CD14-positive monocyte (primary cell): ENCODE measurements at regions not wholly inside any gene's neighbourhood (a gene's known extent, or its start where the extent isn't known, plus 50 kb on each side); places are given as distances from the start of the nearest gene placed in this dataset.

Experiments used
- DNase-seq, 3 donors: peaks; one replicate each; pipeline ENCODE4 v3.0.0-alpha.2; 2011 to 2022
- H2AFZ ChIP-seq: 2 replicates; pipeline ENCODE4 v1.6.0; 2012; ENCODE audit warnings: mild to moderate bottlenecking, low read depth, low read length, inconsistent platforms; ENCODE audit not compliant: insufficient read depth, poor library complexity, severe bottlenecking
- H3K27ac ChIP-seq, 2 donors: 1 replicate in 1 of 2; 2 replicates in 1 of 2; pipeline ENCODE4 v1.5.1; 2012 to 2013; ENCODE audit warnings: low read length in 2 of 2, control low read depth in 1 of 2, inconsistent platforms in 1 of 2, low read depth in 1 of 2, mild to moderate bottlenecking in 1 of 2
- H3K27me3 ChIP-seq, 2 donors: one replicate each; pipeline versions ENCODE4 v1.6.0 to v1.6.1; 2011 to 2013; ENCODE audit warnings: low read length in 2 of 2; ENCODE audit not compliant: control insufficient read depth in 2 of 2, insufficient read depth in 2 of 2
- H3K36me3 ChIP-seq, 2 donors: replicated peaks in 1 of 2; 1 replicate in 1 of 2; 2 replicates in 1 of 2; pipeline versions ENCODE4 v1.5.1 to v1.6.1; 2012 to 2013; ENCODE audit warnings: low read length in 2 of 2, control low read depth in 1 of 2, inconsistent platforms in 1 of 2, mild to moderate bottlenecking in 1 of 2; ENCODE audit not compliant: insufficient read depth in 2 of 2, control insufficient read depth in 1 of 2
- H3K4me1 ChIP-seq, 2 donors: 1 replicate in 1 of 2; 2 replicates in 1 of 2; pipeline versions ENCODE4 v1.5.1 to v1.6.1; 2012 to 2013; ENCODE audit warnings: low read length in 2 of 2, control low read depth in 1 of 2, inconsistent platforms in 1 of 2, mild to moderate bottlenecking in 1 of 2, moderate library complexity in 1 of 2; ENCODE audit not compliant: insufficient read depth in 2 of 2, control insufficient read depth in 1 of 2
- H3K4me2 ChIP-seq: replicated peaks from 2 replicates; pipeline ENCODE3; 2012; ENCODE audit warnings: low read length, moderate library complexity, mild to moderate bottlenecking; ENCODE audit not compliant: poor library complexity, severe bottlenecking; ENCODE audit errors: extremely low read depth
- H3K4me3 ChIP-seq, 3 experiments: fragments of 200-600 bp in 1 of 3; sonication (generic) in 1 of 3; replicated peaks in 1 of 3; 1 replicate in 2 of 3; 2 replicates in 1 of 3; pipeline ENCODE4 v1.5.1; 2011 to 2013; ENCODE audit warnings: low read length in 3 of 3, mild to moderate bottlenecking in 3 of 3, control low read depth in 2 of 3, low read depth in 2 of 3, inconsistent platforms in 1 of 3, moderate library complexity in 1 of 3
- H3K79me2 ChIP-seq: 2 replicates; pipeline ENCODE4 v1.6.0; 2012; ENCODE audit warnings: mild to moderate bottlenecking, control low read depth, inconsistent platforms, low read length, moderate library complexity; ENCODE audit not compliant: insufficient read depth
- H3K9ac ChIP-seq: 2 replicates; pipeline ENCODE4 v1.6.0; 2017; ENCODE audit warnings: low read length, mild to moderate bottlenecking; ENCODE audit not compliant: insufficient read depth, poor library complexity, severe bottlenecking
- H3K9me3 ChIP-seq, 2 donors: replicated peaks in 1 of 2; 1 replicate in 1 of 2; 2 replicates in 1 of 2; pipeline versions ENCODE4 v1.5.1 to v1.6.1; 2012 to 2013; ENCODE audit warnings: low read length in 2 of 2, control low read depth in 1 of 2; ENCODE audit not compliant: control insufficient read depth in 1 of 2, insufficient read depth in 1 of 2
- H4K20me1 ChIP-seq: 2 replicates; pipeline ENCODE4 v1.6.0; 2012; ENCODE audit warnings: mild to moderate bottlenecking, low read length, control low read depth, moderate library complexity; ENCODE audit not compliant: insufficient read depth
- H3K27ac Mint-ChIP-seq, 7 donors: one replicate each; pipeline ENCODE4 v1.8.0; 2020; ENCODE audit warnings: mild to moderate bottlenecking in 7 of 7, mixed read lengths in 7 of 7, moderate library complexity in 6 of 7, inconsistent platforms in 2 of 7
- H3K27me3 Mint-ChIP-seq, 3 donors: one replicate each; pipeline ENCODE4 v1.8.0; 2021 to 2022; ENCODE audit warnings: low read depth in 3 of 3, mild to moderate bottlenecking in 3 of 3, mixed read lengths in 3 of 3, moderate library complexity in 3 of 3, inconsistent platforms in 1 of 3
- H3K36me3 Mint-ChIP-seq, 2 donors: one replicate each; pipeline ENCODE4 v1.8.0; 2020; ENCODE audit warnings: mixed read lengths in 2 of 2, inconsistent platforms in 1 of 2, mild to moderate bottlenecking in 1 of 2
- H3K4me1 Mint-ChIP-seq: one replicate; pipeline ENCODE4 v1.8.0; 2020; ENCODE audit warnings: mild to moderate bottlenecking, mixed read lengths
- H3K4me3 Mint-ChIP-seq, 2 donors: one replicate each; pipeline ENCODE4 v1.8.0; 2020; ENCODE audit warnings: mild to moderate bottlenecking in 2 of 2, mixed read lengths in 2 of 2, moderate library complexity in 1 of 2
- H3K9me3 Mint-ChIP-seq, 7 donors: one replicate each; pipeline ENCODE4 v1.8.0; 2020 to 2022; ENCODE audit warnings: mixed read lengths in 7 of 7, mild to moderate bottlenecking in 6 of 7, moderate library complexity in 6 of 7, inconsistent platforms in 2 of 7
- WGBS: methylation state at CpG from one replicate; pipeline ENCODE4 v1.1.5; 2013; ENCODE audit warnings: missing lambda C conversion rate; ENCODE audit not compliant: insufficient coverage; 5-methylcytosine and 5-hydroxymethylcytosine counted together
- intact Hi-C, 2 donors: fragments of 100-400 bp; cut with micrococcal nuclease; formaldehyde crosslinking; loops; one replicate each; pipeline versions ENCODE4 v1.15.0 to v1.15.1; 2023
- TF ChIP-seq, protein P1 (sequence below): fragments of 200-600 bp; IDR thresholded peaks from one replicate; pipeline ENCODE4 v1.8.0; 2022; ENCODE audit warnings: antibody characterized with exemption, mild to moderate bottlenecking

DNA sequence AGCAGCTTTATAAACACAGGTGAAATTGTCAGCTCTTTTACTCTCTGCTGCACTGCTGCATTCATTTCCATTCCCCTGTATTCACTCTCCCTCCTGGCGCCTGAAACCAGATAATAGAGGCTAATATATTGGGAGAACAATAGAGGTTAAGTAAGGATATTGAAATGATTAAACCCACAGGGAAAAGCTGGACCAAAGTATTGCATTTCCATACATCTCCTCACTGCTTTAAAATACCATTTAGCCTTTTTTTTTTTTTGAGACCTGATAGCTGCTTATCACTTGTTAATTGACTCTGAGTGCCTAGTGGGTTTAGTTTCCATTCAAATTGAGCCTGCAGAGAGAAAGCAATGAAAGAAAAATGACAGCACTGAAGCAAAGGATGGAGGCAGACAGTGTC lies 540.5 kb upstream of the IMPG1 start:
- TF ChIP-seq, protein P1, sequence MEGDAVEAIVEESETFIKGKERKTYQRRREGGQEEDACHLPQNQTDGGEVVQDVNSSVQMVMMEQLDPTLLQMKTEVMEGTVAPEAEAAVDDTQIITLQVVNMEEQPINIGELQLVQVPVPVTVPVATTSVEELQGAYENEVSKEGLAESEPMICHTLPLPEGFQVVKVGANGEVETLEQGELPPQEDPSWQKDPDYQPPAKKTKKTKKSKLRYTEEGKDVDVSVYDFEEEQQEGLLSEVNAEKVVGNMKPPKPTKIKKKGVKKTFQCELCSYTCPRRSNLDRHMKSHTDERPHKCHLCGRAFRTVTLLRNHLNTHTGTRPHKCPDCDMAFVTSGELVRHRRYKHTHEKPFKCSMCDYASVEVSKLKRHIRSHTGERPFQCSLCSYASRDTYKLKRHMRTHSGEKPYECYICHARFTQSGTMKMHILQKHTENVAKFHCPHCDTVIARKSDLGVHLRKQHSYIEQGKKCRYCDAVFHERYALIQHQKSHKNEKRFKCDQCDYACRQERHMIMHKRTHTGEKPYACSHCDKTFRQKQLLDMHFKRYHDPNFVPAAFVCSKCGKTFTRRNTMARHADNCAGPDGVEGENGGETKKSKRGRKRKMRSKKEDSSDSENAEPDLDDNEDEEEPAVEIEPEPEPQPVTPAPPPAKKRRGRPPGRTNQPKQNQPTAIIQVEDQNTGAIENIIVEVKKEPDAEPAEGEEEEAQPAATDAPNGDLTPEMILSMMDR, result no peak
- Histone ChIP-seq H3K36me3 (no peaks in the 10 kb centered on the region), H3K4me3 (no peak overlapping the region), H3K4me1 (no peaks in the 10 kb centered on the region), H3K27me3 (no peaks in the 10 kb centered on the region), H3K27ac (no peak overlapping the region), H3K9me3 (peaks cover 6 to 18% of the 10 kb centered on the region in 2 donors), H4K20me1 (no peaks in the 10 kb centered on the region), H3K4me2 (no peak overlapping the region), H3K9ac (no peak overlapping the region), H2AFZ (no peak overlapping the region), H3K79me2 (no peaks in the 10 kb centered on the region)
- no peaks in the 10 kb centered on the region for H3K4me1 Mint-ChIP-seq
- H3K36me3 Mint-ChIP-seq, result no peaks in the 10 kb centered on the region
- intact Hi-C loops, result no loop called here
- H3K4me3 Mint-ChIP-seq, result no peak overlapping the region
- no peaks in the 10 kb centered on the region for H3K27me3 Mint-ChIP-seq
- no CpG with 5 or more reads among the region's 1 CpG for WGBS
- no peak overlapping the region for H3K27ac Mint-ChIP-seq
- no peak for DNase-seq
- H3K9me3 Mint-ChIP-seq, result peaks cover 0 to 11% (median 0%) of the 10 kb centered on the region in 7 donors

DNA sequence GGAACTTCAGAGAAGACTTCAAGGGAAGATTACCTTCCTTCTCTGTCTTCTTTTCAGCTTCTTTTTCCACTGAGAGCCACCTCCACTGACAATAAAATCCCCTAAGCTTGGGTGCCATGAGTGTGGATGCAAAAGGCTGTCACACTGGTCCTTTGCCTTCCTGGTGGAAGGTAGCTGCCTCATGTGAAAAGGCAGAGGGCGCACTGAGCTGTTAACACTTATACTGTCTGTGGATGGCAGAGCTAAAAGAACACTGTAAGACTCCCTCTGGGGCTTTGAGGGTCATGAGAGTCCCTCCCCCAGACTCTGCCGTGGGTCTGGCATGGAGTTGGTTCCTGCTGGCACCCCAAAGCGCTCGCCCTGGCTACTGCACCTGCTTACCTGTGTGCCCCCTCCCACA lies 536.7 kb upstream of the IMPG1 start:
- Histone ChIP-seq H3K9me3 (peaks cover 6 to 14% of the 10 kb centered on the region in 2 donors), H2AFZ (no peak overlapping the region), H3K36me3 (no peaks in the 10 kb centered on the region), H3K79me2 (no peaks in the 10 kb centered on the region), H3K4me2 (no peak overlapping the region), H4K20me1 (no peaks in the 10 kb centered on the region), H3K4me3 (no peak overlapping the region), H3K27ac (no peak overlapping the region), H3K9ac (no peak overlapping the region), H3K27me3 (no peaks in the 10 kb centered on the region), H3K4me1 (no peaks in the 10 kb centered on the region)
- H3K4me1 Mint-ChIP-seq, result no peaks in the 10 kb centered on the region
- TF ChIP-seq, protein P1, result no peak
- 80% methylated on average over 1 of the region's 4 CpGs for WGBS
- no peak overlapping the region for H3K4me3 Mint-ChIP-seq
- intact Hi-C loops, result no loop called here
- peaks cover 0 to 9% (median 2%) of the 10 kb centered on the region in 7 donors for H3K9me3 Mint-ChIP-seq
- no peak overlapping the region for H3K27ac Mint-ChIP-seq
- no peaks in the 10 kb centered on the region for H3K27me3 Mint-ChIP-seq
- H3K36me3 Mint-ChIP-seq, result no peaks in the 10 kb centered on the region
- no peak for DNase-seq
